Cardiac muscle cell (in vitro differentiated cells and primary cell): ENCODE measurements at regions not wholly inside any gene's neighbourhood (a gene's known extent, or its start where the extent isn't known, plus 50 kb on each side); places are given as distances from the start of the nearest gene placed in this dataset.

Experiments used
- DNase-seq, 2 donors: peaks; one replicate each; pipeline versions ENCODE4 v3.0.0 to v3.0.0-alpha.2; 2010 to 2017; ENCODE audit warnings: low read depth in 1 of 2, low spot score in 1 of 2
- H3K27ac ChIP-seq: fragments of 200-600 bp; sonication (generic); 2 replicates; pipeline ENCODE4 v1.5.1; 2016
- H3K27me3 ChIP-seq: fragments of 200-600 bp; sonication (generic); 2 replicates; pipeline ENCODE4 v1.6.0; 2016; ENCODE audit warnings: control low read depth
- H3K36me3 ChIP-seq: fragments of 200-600 bp; sonication (generic); 2 replicates; pipeline ENCODE4 v1.5.1; 2016; ENCODE audit warnings: control low read depth
- H3K4me1 ChIP-seq: fragments of 200-600 bp; sonication (generic); 2 replicates; pipeline ENCODE4 v1.8.1; 2017; ENCODE audit warnings: low read depth, mild to moderate bottlenecking, mixed run types
- H3K4me3 ChIP-seq: fragments of 200-600 bp; sonication (generic); 2 replicates; pipeline ENCODE4 v1.5.1; 2016; ENCODE audit warnings: mild to moderate bottlenecking
- H3K9me3 ChIP-seq: fragments of 200-600 bp; sonication (generic); 2 replicates; pipeline ENCODE4 v1.5.1; 2017; ENCODE audit warnings: low read depth, mild to moderate bottlenecking, control low read depth
- TF ChIP-seq, protein P1 (sequence below): IDR thresholded peaks from 2 replicates; pipeline ENCODE4 v1.5.1; 2012; ENCODE audit warnings: low read depth, mild to moderate bottlenecking, low read length

DNA sequence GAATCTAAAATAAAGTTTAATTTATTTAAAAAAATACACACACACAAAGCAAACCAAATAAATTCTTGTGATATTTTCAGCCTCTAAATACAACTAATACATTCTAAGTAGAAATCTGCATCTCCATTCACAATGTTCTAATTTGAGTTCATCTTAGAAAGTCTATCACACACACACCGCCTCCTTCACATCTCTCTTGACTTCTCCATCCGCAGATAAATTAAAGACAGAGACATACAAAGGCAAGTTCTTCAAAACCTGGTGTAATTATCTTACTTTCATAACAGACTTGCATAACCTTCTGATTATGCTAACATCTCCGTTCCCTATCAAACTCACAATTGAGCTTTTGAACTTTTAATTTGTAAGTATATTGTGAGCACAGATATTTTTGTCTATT is 657.3 kb downstream of the VGLL3 start:
- H3K27me3 ChIP-seq = no peaks in the 10 kb centered on the region
- H3K36me3 ChIP-seq = no peaks in the 10 kb centered on the region
- H3K4me3 ChIP-seq = no peak overlapping the region
- no peaks in the 10 kb centered on the region for H3K9me3 ChIP-seq
- no peaks in the 10 kb centered on the region for H3K4me1 ChIP-seq
- no peak overlapping the region for H3K27ac ChIP-seq
- TF ChIP-seq, protein P1, sequence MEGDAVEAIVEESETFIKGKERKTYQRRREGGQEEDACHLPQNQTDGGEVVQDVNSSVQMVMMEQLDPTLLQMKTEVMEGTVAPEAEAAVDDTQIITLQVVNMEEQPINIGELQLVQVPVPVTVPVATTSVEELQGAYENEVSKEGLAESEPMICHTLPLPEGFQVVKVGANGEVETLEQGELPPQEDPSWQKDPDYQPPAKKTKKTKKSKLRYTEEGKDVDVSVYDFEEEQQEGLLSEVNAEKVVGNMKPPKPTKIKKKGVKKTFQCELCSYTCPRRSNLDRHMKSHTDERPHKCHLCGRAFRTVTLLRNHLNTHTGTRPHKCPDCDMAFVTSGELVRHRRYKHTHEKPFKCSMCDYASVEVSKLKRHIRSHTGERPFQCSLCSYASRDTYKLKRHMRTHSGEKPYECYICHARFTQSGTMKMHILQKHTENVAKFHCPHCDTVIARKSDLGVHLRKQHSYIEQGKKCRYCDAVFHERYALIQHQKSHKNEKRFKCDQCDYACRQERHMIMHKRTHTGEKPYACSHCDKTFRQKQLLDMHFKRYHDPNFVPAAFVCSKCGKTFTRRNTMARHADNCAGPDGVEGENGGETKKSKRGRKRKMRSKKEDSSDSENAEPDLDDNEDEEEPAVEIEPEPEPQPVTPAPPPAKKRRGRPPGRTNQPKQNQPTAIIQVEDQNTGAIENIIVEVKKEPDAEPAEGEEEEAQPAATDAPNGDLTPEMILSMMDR = no peak
- DNase-seq = no peak

DNA sequence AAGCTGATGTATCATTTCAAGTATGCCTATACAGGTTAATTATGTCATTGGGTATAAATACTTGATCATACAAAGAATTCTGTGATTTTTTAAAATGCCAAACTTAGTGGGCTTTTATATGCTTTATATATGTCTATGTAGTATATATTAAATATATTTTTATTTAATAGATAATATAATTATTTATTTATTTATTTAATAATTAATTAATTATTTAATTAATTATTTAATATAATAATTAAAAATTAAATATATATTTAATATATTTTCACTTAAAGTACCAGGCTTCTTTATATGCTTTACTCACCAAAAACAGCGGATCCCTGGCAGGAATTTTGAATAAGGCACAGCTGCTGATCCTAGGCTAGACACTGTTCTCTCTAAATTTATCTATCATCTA is 687.0 kb downstream of the VGLL3 start:
- no peaks in the 10 kb centered on the region for H3K9me3 ChIP-seq
- no peaks in the 10 kb centered on the region for H3K4me1 ChIP-seq
- TF ChIP-seq, protein P1 = no peak
- no peak for DNase-seq
- H3K4me3 ChIP-seq = no peak overlapping the region
- H3K36me3 ChIP-seq = no peaks in the 10 kb centered on the region
- no peak overlapping the region for H3K27ac ChIP-seq
- no peaks in the 10 kb centered on the region for H3K27me3 ChIP-seq

DNA sequence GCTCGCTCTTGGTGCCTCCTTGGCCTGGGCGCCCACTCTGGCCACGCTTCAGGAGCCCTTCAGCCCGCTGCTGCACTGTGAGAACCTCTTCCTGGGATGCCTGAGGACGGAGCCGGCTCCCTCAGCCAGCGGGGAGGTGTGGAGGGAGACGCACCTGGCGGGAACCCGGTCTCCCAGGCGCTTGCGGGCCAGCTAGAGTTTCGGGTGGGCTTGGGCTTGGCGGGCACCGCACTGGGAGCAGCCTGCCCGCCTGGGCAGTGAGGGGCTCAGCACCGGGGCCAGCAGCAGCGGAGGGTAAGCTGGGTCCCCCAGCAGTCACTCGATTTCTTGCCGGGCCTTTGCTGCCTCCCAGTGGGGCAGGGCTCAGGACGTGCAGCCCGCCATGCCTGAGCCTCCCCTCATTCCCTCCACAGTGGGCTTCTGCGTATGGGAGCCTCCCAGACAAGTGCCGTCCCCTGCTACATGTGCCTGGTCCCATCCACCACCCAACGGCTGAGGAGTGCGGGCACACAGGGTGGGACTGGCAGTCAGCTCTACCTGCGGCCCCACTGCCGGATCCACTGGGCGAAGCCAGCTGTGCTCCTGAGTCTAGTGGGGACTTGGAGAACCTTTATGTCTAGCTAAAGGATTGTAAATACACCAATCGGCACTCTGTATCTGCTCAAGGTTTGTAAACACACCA is 708.7 kb downstream of the VGLL3 start:
- Histone ChIP-seq H3K4me1 (no peaks in the 10 kb centered on the region), H3K36me3 (no peaks in the 10 kb centered on the region), H3K4me3 (no peak overlapping the region), H3K27ac (no peak overlapping the region), H3K27me3 (no peaks in the 10 kb centered on the region), H3K9me3 (no peaks in the 10 kb centered on the region)
- DNase-seq = no peak
- TF ChIP-seq, protein P1 = no peak

DNA sequence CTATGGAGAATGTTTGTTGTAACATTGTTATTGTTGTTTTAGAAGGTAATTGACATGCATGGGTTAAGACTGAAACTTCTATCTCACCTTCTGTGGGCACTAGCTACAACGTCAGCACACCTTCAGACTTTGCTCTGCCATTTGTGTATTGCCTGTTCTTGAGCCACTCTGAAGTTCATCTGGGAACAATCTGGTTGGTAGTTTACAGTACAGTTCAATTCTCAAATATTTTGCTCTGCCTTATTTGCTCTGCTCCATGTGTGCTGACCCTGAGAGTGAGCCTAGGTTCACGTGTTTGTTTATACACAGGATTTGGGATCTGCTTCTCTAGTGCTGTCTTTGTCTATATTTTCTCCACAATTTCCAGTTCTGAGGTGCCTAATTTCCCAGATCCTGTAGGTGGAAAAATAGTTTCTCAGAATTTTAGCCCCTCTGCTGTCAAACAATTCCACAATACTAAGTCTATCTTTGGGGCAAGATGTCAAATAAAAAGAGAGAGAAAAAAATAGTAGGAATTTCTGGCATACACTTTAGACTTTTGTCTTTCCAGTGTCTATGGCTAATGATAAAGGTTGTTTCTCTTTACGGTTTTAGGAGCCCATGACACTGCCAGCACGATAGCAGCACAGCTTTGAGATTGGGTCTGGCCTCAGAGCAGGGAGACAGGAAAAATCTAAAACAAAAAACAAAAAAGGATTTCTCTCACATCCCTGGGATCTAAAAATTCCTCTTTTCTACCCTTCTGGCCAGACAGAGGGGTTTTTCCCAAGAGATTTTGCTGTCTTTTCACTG is 721.4 kb downstream of the VGLL3 start:
- TF ChIP-seq, protein P1 = no peak
- H3K9me3 ChIP-seq = no peaks in the 10 kb centered on the region
- DNase-seq = no peak

DNA sequence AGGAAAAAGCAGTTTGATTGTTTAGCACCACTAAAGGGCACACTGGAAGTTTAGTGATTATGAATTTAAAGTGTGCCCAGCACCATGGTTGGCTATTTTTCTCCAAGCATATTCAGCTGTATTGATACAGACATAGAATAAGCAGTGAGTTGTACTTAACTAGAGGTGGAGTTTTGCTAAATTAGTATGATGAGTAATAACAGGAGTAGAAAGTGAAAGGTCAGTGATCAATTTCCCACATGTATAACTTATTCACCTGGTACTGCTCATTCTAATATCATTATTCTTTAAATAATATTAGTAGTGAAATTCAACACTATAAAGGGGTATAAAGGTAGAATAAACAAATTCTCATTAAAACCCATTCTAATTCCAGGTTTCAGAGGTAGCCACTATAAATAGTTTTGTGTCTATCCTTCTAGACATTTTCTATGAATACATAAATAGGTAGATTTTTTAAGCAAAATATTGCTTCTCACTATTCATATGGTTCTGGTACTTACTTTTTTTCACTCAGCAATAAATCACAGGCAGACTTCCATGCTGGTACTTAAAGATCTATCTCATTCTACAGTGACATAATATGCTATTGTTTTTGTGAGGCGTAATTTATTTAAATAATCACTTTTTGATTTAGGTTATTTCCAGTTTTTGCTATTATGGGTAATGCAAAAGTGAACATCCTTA is 732.9 kb downstream of the VGLL3 start:
- Histone ChIP-seq H3K36me3 (no peaks in the 10 kb centered on the region), H3K27me3 (no peaks in the 10 kb centered on the region), H3K27ac (no peak overlapping the region), H3K9me3 (no peaks in the 10 kb centered on the region), H3K4me1 (no peaks in the 10 kb centered on the region), H3K4me3 (no peak overlapping the region)
- TF ChIP-seq, protein P1 = no peak
- no peak for DNase-seq

More for the DNA sequence above, 721.4 kb downstream of the VGLL3 start:
- Histone ChIP-seq H3K4me1 (no peaks in the 10 kb centered on the region), H3K27ac (no peak overlapping the region), H3K36me3 (no peaks in the 10 kb centered on the region), H3K4me3 (no peak overlapping the region), H3K27me3 (no peaks in the 10 kb centered on the region)
